ENCODE measurements at regions not wholly inside any gene's neighbourhood (a gene's known extent, or its start where the extent isn't known, plus 50 kb on each side); places are given as distances from the start of the nearest gene placed in this dataset.
A peak's percentile ranks its signal among the peaks of the same experiment; 100 is the strongest.
"Not testable (repeated sequence)": the region's sequence is repeated elsewhere in the genome, so short reads cannot be mapped to it uniquely, and the experiment has no call there.

DNA sequence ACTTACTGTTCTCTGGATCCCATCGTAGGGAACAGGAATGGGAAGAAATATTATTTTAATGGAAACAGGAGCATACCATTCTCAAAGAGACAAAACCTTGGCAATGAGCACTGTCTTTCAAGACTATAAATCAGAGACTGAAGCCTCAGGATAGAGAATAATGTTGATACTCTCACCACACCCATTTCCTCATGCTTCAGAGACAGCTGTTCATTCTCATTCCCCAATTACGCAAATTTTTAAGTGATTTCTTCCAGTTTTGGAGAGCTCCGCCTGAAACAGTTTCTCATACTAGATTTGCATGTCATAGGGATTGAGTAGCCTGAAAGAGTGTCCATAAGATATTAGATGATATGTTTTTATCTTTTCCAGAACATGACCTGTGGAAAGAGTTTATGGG, 290.5 kb upstream of the RASA1 start:
- no peak for DNase-seq (ENCODE audit: low spot score)

DNA sequence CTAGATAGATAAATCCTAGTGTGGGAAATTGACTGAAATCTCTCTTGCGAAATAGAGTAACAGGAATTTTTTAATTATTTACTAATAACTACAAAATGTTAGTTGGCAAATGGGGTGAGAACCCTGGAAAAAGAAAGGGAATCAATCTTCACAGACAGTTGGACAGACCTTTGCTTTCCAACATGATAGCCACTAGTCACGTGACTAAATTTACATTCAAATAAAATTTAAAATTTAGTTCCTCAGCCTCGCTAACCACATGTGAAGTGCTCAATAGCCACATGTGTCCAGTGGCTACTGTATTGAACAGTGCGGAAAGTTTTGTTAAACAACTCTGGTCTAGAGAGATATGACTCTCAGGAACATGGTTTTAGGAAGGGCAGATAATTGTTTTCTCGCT, 289.9 kb upstream of the RASA1 start:
- no peak for DNase-seq (ENCODE audit: low spot score)

DNA sequence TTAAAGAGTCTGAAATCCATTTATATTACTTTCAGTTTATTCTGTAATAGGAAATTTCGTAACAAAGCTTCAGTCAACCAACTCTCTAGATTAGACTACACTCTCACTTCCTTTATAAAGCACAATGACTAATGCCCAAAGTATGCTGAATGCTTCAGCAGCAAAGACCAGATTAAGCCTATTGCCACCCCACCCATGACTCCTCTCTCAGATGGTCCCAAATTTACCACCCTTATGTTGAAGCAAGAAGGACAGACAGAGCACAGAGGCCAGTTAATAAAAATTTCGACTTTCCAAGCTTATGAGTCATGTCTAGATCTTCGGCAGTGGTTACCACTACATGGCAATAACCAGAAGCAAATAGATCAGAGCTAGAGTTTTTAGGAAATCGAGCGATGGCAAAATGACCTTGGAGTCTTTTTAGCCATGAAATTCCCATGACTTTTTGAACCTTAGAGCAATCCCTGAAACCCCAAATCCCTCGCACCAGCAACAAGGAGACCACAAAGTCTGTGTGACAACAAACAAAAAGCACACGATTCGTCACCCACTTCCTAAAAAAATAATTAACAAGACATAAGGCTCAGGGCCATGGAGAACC, 287.8 kb upstream of the RASA1 start:
- DNase-seq (ENCODE audit: low spot score), result no peak

DNA sequence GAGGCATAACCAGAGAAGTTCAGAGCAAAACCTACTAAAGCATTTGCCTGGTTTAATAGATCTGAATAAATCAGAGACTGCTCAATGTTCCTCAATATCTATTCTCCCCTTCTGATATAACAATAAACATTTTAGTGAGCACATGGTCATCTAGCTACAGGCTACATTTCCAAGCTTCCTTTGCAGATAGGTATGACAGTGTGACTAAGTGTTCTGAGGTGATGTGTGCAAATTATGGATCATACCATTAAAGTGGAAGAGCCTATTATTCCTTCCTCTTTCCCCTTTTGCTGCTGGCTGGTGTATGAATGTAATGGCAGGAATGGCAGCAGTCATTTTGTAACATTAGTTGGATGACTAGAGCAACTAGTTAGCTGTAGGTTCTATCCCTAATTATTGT, 285.8 kb upstream of the RASA1 start:
- DNase-seq (ENCODE audit: low spot score), result no peak

DNA sequence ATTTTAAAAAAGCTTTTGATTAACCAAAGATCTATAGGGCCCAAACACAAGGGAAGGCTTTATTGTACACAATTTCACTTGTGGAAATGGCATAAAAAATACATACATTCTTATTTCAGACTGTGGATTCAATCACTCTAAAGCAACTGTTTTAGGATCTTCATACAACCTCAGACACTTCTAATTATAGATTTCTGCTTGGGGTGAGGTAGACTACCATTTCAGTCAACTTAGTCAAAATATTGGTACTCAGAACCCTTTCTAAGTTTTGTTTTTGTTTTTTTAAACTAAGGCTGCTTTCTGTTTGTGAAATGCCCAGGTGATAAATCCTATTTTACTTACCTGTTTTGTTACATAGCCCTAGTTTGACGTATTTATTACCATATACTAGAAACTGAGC, 284.5 kb upstream of the RASA1 start:
- no peak for DNase-seq (ENCODE audit: low spot score)

DNA sequence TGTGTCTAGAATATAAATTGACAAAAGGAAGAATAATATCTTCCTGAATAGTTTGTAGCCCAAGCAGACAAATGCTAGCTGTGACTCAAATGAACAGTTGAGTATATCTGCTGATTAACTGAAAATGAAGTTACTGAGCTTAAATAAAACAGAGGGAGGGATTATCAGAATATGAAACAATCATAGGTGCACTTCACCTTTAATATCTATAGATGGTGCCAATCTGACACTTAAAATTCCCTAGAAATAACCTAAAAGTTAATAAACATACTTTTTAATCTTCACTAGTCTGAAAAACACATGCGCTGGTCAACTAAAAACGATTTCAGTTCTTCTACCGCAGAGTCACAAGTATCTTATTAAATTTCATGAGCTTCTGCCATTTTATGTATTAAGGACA, 280.8 kb upstream of the RASA1 start:
- no peak for DNase-seq (ENCODE audit: low spot score)

DNA sequence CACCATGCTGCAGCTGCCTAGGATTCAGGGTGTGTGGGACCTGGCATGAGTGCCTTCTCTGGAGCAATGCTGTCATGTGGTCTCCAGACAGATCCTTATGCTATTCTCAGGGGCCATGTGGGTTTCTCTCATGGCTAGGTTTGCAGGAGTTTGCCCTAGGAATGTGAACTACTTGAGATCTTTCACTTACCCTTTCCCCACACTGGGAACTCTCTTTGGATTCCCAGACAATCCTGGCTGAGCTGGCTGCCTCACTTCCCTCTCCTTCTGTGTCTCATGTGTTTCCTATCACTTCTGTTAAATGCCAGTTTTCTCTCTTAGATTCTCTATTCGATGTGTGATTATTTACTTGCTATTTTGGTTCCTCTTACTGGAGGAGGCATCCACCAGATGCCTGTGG, 270.2 kb upstream of the RASA1 start:
- DNase-seq (ENCODE audit: low spot score), result no peak

DNA sequence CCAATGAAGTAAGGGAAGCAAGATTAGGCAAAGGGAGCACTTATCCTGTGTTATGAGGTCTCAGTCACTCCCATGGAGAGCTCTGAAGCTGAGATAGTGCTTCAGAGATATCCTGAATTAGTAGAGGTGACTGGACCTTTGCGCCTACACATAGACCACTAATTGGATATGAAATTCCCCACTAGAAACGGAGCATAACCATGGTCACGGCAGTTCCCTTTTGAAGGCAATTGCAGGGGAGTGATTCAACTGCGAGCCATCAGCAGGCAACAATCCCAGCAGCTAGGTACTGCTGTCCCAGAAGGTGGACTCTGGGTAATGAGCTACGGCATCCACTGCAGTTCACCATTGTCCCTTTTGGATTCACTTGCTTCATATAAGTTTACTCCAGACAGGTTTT, 267.7 kb upstream of the RASA1 start:
- DNase-seq (ENCODE audit: low spot score), result no peak

DNA sequence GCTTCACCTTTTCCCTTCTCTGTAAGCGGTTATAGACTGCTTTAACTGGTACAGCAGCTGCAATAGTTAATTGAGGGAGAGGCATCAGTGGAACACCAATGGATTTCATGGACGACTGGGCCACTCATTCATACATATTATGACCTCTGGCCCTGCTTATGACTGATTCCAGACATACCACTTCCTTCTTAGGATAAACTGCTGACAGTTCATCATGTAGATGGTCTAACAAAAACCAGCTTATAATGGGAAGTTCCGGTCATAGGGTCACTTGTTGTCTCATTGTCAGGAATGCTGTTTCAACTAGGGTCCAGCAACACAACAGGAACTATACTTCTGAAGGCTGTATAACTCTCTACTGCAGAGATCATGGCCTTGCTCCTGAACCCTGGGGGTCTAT, 265.2 kb upstream of the RASA1 start:
- no peak for DNase-seq (ENCODE audit: low spot score)

DNA sequence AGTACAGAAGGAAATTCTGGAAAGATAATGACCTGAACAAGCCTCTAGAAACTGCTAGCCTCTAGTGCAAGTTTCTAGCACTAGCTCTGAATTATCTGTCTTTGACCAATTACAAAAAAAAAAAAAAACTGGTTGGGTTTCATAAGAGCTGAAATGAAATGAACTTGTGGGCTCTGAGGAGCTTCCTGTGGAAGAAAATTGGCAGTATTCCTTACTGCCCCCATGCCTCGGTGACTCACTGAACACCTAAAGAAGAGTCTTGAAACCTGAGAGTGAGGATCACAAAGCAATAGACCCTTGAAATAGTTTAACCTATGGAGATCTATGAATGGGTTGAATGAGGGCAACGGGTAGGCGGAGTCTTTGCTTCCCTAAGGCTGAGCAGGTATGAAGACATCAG, 263.6 kb upstream of the RASA1 start:
- DNase-seq (ENCODE audit: low spot score), result no peak

DNA sequence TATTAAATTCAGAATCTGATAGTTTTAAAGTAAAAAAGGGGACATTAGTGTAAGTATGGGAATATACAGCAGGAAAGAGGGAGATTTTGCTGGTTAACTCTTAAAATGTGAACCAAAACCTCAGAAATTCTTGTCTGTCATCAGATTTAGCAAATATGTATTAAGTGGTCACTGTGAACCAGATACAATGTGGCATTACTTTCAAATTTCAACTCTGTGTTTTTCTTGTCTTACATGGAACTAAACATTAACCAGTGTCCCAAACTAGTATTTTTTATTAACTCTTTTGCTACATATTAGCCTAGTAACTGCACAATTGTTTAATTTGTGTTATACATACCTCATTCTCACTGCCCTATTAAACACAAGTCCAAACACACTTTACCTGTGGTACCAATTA, 259.9 kb upstream of the RASA1 start:
- no peak for DNase-seq (ENCODE audit: low spot score)

DNA sequence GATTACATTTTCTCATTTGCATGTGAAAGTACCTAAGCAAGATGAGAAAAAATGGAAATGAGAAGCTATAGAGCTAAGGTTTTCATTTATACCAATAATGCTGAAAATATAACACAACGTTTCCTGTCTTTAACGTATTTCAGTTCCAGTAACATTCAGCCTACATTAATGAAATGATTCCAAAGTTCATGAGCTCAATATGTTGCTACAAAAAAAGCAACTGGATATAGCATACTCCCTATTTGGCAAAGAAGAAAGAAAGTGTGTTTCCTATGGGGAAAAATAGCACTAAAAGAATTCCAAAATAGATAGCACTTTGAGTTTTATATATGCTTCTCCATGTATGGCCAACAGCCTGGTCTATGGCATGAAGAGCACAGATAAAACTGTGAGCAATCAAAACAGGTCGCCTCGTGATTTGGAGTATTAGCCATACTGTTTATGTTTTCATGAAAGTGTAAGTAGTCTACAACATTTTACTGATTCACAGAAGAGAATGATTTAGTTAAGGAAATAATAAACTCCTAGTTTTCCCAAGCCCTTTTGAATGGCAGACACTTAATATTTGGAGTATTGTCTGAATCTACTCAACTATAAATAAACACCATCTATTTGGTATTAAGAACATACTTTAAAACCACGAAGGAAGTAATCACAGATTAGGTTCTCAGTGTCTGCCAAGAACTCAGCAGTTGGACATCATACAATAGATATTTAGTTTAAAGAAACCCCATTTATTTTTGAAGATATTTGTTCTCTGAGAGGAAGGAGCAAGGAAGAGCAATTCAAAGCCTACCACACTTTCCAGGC, 258.7 kb upstream of the RASA1 start:
- no peak for DNase-seq (ENCODE audit: low spot score)

DNA sequence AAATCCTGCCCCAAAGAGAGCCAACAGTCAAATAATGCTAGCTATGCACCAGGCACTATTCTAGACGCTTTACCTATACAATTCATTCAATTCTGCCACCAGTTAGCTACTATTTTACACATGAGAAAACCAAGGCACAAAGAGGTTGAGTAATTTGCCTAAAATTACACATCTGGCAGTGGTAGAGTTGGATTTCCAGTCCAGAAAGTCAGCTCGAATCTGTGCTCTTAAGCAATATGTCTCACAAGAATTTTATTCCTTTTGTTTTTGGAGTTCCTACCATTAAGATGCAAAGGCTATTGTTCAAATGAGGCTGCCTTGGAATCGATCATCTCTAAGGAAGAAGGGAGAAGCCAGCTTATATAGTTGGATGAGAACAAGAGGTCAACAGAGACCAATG, 256.9 kb upstream of the RASA1 start:
- DNase-seq (ENCODE audit: low spot score), result no peak

DNA sequence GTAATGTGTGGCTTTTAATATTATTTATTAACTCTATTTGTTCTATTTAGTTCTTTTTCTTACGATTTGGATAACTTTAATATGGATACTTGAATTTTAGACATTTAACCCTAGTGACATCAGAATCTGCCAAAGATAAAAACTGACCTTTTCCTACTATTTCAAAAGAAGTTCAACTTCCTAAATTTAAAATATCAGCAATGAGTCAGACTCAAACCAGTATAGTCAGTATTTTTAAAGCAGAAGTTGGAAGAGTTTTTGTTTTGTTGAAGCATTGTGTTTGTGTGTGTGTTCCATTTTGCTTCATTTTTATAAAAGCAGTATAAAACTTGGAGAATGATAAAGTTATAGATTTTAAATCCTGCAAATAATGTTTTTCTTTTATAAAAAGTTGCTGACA, 251.8 kb upstream of the RASA1 start:
- no peak for DNase-seq (ENCODE audit: low spot score)

DNA sequence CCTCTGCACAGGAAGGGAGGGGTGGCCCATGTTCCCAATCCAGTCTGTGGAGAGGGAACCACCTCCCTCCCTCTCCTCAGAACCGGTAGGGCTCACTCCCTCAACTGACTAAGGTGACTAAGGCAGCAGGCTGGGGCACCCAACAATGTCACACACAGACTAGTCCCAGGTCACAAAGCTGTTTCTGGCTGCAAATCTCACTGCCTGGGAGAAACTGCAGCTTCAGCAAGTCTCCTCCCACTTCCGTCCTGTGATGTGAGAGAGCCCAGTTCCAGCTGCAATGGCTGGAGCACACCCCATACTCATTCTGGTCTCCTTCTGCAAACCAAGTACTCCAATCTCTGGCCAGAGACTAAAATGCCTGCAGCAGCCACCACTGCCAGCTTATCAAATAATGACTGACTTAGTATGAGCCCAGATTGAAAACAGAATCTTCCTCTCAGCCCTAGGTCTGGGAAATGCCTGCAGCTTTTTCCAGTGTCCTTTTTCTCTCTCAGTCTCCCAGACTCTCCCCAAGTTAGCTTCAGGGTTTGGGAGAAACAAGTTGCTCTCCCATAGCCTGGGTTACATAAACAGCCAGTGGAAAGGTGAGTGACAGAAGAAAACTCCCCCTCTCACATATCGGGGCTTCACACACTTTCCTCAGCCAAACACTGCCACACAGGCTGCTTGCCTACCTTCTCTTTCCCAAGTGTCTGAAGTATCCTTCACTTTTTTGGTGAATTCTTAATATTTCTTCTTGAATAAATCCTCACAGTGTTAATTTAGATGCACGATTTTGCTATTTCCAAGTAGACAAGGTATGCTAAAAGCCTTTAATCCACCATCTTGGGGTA, 247.4 kb upstream of the RASA1 start:
- peak; percentile 55 for DNase-seq (ENCODE audit: low spot score)

DNA sequence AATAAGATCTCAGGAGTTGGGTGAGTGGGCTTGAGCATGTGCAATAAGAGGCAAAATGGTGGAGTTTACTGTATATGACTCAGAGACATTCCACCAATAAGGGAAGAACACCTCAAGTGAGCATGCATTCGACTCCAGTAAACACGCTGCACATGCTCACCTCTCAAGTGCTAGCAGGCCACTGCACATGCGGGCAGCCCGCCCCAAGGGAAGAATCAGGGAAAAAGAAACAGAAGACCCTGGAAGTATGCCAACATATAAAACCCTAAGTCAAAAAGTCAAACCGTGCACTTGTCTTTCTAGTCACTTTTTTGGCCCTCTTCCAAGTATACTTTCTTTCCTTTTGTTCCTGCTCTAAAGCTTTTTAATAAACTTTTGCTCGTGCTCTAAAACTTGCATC, 245.3 kb upstream of the RASA1 start:
- no peak for DNase-seq (ENCODE audit: low spot score)

DNA sequence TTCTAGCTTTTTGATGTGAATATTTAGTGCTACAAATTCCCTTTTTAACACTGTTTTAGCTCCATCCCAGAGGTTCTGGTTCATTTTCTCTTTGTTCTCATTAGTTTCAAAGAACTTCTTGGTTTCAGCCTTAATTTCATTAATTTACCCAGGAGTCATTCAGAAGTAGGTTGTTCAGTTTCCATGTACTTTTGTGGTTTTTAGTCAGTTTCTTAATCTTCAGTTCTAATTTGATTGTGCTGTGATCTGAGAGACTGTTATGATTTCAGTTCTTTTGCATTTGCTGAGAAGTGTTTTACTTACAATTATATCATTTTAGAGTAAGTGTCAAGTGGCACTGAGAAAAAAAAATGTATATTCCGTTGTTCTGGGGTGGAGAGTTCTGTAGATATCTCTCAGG, 240.1 kb upstream of the RASA1 start:
- DNase-seq (ENCODE audit: low spot score), result no peak

DNA sequence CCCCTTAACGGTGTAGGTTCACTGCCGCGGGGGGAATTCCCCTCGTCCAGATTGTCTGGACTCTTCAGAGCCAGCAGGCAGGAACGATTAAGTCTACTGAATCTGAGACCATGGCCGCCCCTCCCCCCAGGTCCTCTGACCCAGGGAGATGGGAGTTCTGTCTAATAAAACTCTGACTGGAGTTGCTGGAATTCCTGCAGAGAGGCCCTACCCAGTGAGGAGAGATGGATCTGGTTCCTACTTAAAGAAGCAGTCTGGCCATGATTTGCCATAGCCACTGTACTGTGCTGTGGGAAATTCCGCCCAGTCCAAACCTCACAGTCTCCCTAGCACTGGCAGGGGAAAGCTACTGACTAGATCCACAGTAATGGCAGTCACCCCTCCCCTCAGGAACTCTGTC, 237.7 kb upstream of the RASA1 start:
- no peak for DNase-seq (ENCODE audit: low spot score)

DNA sequence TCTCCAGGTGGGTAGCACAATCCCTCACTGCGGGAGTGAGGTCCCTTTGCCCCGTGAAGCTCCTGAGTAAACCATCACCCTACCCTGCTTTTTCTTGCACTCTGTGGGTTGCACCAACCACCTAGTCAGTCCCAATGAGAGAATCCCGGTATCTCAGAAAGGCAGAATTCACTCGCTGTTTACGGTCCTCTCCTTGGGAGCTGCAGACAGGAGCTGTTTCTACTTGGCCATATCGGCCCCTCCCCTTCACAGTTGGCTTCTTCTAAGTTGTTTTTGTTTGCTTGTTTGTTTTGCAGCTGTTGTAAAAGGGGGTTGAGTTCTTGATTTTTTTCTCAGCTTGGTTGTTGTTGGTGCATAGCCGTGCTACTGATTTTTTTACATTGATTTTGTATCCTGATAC, 237.0 kb upstream of the RASA1 start:
- no peak for DNase-seq (ENCODE audit: low spot score)

DNA sequence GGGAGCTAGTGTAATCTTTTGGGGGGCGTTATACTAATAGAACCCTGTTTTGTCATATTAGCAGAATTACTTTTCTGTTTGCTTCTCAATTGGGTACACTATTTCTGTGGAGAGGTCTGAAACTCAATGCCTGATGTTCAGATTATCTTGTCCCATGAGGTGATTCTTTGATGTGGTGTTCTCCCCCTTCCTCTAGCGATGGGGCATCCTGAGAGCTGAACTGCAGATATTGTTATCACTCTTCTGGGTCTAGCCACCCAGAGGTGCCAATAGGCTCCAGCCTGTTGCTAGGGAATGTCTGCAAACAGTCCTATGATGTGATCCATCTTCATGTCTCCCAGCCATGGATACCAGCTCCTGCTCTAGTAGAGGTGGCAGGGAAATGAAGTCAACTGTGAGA, 233.1 kb upstream of the RASA1 start:
- no peak for DNase-seq (ENCODE audit: low spot score)

DNA sequence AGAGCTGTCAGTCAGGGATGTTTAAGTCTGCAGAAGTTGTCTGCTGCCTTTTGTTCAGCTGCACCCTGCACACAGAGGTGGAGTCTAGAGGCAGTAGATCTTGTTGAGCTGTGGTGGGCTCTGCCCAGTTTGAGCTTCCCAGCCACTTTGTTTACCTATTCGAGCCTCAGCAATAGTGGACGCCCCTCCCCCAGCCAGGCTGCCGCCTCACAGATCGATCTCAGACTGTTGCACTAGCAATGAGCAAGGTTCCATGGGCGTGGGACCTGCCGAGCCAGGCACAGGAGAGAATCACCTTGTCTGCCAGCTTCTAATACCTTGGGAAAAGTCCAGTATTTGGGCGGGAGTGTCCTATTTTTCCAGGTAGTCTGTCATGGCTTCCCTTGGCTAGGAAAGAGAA, 225.1 kb upstream of the RASA1 start:
- DNase-seq (ENCODE audit: low spot score), result no peak

DNA sequence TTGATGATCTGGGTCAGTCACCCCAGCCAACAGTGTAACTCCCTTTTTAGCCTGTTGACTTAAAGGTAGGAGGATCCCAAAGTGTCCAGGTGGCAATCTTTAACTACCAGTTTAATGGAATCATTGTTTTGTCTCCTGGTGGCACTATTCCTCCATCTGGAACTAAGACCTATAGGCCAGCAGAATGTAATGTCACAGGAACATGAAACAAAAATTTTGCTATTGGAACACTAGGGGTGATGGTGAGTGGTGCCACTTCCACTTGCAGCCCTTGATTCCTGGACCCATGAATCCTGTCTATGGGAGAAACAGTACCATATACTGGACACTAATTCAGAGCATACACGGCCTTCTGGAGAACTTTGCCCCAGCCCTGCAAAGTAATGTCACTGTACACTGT, 219.5 kb upstream of the RASA1 start:
- no peak for DNase-seq (ENCODE audit: low spot score)

DNA sequence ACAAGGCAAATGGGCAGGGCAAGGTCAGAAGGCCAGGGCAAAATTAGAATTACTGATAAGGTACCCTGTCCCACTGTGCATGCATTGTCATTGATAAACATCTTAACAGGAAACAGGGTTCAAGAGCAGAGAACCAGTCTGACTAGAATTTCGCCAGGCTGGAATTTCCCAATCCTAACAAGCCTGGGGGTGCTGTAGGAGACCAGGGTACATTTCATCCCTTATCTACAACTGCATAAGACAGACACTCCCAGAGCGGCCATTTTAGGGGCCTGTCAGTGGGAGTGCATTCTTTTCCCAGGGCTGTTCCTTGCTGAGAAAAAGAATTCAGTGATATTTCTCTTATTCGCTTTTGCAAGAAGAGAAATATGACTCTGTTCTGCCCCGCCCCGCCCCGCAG, 218.7 kb upstream of the RASA1 start:
- DNase-seq (ENCODE audit: low spot score), result not testable (repeated sequence)
